K562 (cell line): ENCODE measurements at regions not wholly inside any gene's neighbourhood (a gene's known extent, or its start where the extent isn't known, plus 50 kb on each side); places are given as distances from the start of the nearest gene placed in this dataset.

Experiments
- EGR1 ChIP-seq: fragments of 450-650 bp; conservative IDR thresholded peaks from 2 replicates; pipeline ENCODE4 v1.6.1; 2017; ENCODE audit warnings: mild to moderate bottlenecking
- PCBP2 ChIP-seq: fragments of 200-400 bp; formaldehyde crosslinking; IDR thresholded peaks from 2 replicates; pipeline ENCODE4 v1.6.1; 2018; ENCODE audit warnings: low read length, low read depth, mild to moderate bottlenecking, moderate library complexity; ENCODE audit not compliant: poor library complexity, severe bottlenecking
- POLR2A ChIP-seq: fragments of 450-650 bp; conservative IDR thresholded peaks from 2 replicates; pipeline ENCODE4 v1.6.1; 2016
- RAD21 ChIP-seq, 2 experiments: fragments of 250-450 bp in 1 of 2; fragments of 450-650 bp in 1 of 2; sonication (Bioruptor Pico) in 1 of 2; formaldehyde crosslinking in 1 of 2; IDR thresholded peaks in 1 of 2; conservative IDR thresholded peaks in 1 of 2; 2 replicates each; pipeline versions ENCODE4 v1.4.0 to v1.8.0; 2020 to 2022; ENCODE audit warnings: mild to moderate bottlenecking in 2 of 2, moderate library complexity in 1 of 2
- STAG1 ChIP-seq: sonication (generic); formaldehyde crosslinking; IDR thresholded peaks from 2 replicates; pipeline ENCODE4 v1.5.0; 2020; ENCODE audit warnings: missing genetic modification reagents, borderline replicate concordance
- U2AF1 ChIP-seq: fragments of 200-400 bp; formaldehyde crosslinking; optimal IDR thresholded peaks from 2 replicates; pipeline ENCODE3; 2017; ENCODE audit warnings: mild to moderate bottlenecking, low read depth, low read length, moderate library complexity
- ZNF3 ChIP-seq: fragments of 250-450 bp; sonication (Bioruptor Pico); IDR thresholded peaks from 2 replicates; pipeline ENCODE4 v1.5.0; 2021; ENCODE audit warnings: mild to moderate bottlenecking, moderate library complexity
- TF ChIP-seq, protein P1 (sequence below), 3 experiments: IDR thresholded peaks in 2 of 3; conservative IDR thresholded peaks in 1 of 3; 2 replicates each; pipeline ENCODE4 v1.5.1; 2011 to 2012; ENCODE audit warnings: low read length in 3 of 3, mild to moderate bottlenecking in 3 of 3, control low read depth in 2 of 3, improper control_type of control experiment in 1 of 3, inconsistent platforms in 1 of 3, low read depth in 1 of 3, mixed read lengths in 1 of 3, moderate library complexity in 1 of 3; ENCODE audit not compliant: insufficient read depth in 2 of 3
- TF ChIP-seq, protein P2 (sequence below): sonication (generic); formaldehyde crosslinking; IDR thresholded peaks from 2 replicates; pipeline ENCODE4 v1.8.0; 2022; ENCODE audit warnings: mild to moderate bottlenecking, missing genetic modification reagents

DNA sequence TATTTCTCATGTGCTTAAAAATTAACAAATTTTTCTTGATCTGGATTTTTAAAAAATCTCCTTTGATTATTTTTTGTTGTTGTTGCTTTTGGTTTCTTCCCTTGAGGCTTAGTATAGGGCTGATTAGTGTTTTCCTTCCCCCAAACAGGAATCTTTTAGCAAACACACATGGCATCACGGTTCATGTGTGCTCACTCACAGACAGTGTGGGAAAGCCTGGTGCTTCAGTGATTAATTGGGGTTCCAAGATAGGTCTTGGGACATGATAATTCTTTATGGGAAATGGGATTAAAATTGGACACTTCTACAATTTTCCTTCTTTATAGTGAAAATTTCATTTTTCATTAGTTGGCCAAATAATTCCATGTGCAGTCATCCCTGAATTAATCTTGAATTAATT lies 153.9 kb upstream of the SOX11 start:
- TF ChIP-seq, protein P1, sequence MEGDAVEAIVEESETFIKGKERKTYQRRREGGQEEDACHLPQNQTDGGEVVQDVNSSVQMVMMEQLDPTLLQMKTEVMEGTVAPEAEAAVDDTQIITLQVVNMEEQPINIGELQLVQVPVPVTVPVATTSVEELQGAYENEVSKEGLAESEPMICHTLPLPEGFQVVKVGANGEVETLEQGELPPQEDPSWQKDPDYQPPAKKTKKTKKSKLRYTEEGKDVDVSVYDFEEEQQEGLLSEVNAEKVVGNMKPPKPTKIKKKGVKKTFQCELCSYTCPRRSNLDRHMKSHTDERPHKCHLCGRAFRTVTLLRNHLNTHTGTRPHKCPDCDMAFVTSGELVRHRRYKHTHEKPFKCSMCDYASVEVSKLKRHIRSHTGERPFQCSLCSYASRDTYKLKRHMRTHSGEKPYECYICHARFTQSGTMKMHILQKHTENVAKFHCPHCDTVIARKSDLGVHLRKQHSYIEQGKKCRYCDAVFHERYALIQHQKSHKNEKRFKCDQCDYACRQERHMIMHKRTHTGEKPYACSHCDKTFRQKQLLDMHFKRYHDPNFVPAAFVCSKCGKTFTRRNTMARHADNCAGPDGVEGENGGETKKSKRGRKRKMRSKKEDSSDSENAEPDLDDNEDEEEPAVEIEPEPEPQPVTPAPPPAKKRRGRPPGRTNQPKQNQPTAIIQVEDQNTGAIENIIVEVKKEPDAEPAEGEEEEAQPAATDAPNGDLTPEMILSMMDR (IDR thresholded peaks at IDR 0.05 in 2 of 3, conservative IDR thresholded peaks at IDR 0.05 in 1 of 3; ENCODE audit: insufficient read depth in 2 of 3, low read depth in 1 of 3, low read length in 3 of 3): no peak
- no peak for TF ChIP-seq RAD21 (CRISPR knock-in tag; conservative IDR thresholded peaks at IDR 0.05 in 1 of 2, IDR thresholded peaks at IDR 0.05 in 1 of 2)
- TF ChIP-seq PCBP2: no peak
- TF ChIP-seq U2AF1: no peak
- TF ChIP-seq ZNF3: no peak
- TF ChIP-seq STAG1 (CRISPR knock-in tag): no peak
- no peak for TF ChIP-seq EGR1
- TF ChIP-seq, protein P2, sequence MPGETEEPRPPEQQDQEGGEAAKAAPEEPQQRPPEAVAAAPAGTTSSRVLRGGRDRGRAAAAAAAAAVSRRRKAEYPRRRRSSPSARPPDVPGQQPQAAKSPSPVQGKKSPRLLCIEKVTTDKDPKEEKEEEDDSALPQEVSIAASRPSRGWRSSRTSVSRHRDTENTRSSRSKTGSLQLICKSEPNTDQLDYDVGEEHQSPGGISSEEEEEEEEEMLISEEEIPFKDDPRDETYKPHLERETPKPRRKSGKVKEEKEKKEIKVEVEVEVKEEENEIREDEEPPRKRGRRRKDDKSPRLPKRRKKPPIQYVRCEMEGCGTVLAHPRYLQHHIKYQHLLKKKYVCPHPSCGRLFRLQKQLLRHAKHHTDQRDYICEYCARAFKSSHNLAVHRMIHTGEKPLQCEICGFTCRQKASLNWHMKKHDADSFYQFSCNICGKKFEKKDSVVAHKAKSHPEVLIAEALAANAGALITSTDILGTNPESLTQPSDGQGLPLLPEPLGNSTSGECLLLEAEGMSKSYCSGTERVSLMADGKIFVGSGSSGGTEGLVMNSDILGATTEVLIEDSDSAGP: no peak
- no peak for TF ChIP-seq POLR2A
